Mononuclear cell (primary cell): ENCODE measurements at regions not wholly inside any gene's neighbourhood (a gene's known extent, or its start where the extent isn't known, plus 50 kb on each side); places are given as distances from the start of the nearest gene placed in this dataset.
"Not testable (repeated sequence)": the region's sequence is repeated elsewhere in the genome, so short reads cannot be mapped to it uniquely, and the experiment has no call there.

ENCODE experiments used
- H3K27me3 ChIP-seq: 2 replicates; pipeline ENCODE4 v1.6.0; 2011; ENCODE audit warnings: low read length, control low read depth; ENCODE audit not compliant: insufficient read depth
- H3K4me1 ChIP-seq: 2 replicates; pipeline ENCODE4 v1.5.1; 2011; ENCODE audit warnings: mild to moderate bottlenecking, low read length, control low read depth; ENCODE audit not compliant: insufficient read depth
- H3K4me3 ChIP-seq: 2 replicates; pipeline ENCODE4 v1.5.1; 2011; ENCODE audit warnings: mild to moderate bottlenecking, low read length, moderate library complexity
- H3K9me3 ChIP-seq: 2 replicates; pipeline ENCODE4 v1.5.1; 2011; ENCODE audit warnings: low read depth, mild to moderate bottlenecking, control low read depth, low read length

- H3K4me3 ChIP-seq: no peak overlapping the region
- H3K27me3 ChIP-seq: no peaks in the 10 kb centered on the region
- H3K9me3 ChIP-seq: no peaks in the 10 kb centered on the region
- no peaks in the 10 kb centered on the region for H3K4me1 ChIP-seq
Measured at GRCh38 chr13:70784207-70784989, 676.1 kb upstream of the KLHL1 start.

- H3K4me1 ChIP-seq: no peaks in the 10 kb centered on the region
- H3K4me3 ChIP-seq: no peak overlapping the region
- H3K27me3 ChIP-seq: no peaks in the 10 kb centered on the region
- H3K9me3 ChIP-seq: no peaks in the 10 kb centered on the region
Measured at GRCh38 chr13:70769817-70770216, 661.6 kb upstream of the KLHL1 start.

GRCh38 chr13:70758932-70759331 lies 650.7 kb upstream of the KLHL1 start:
- H3K4me3 ChIP-seq: no peak overlapping the region
- H3K27me3 ChIP-seq: no peaks in the 10 kb centered on the region
- no peaks in the 10 kb centered on the region for H3K4me1 ChIP-seq
- H3K9me3 ChIP-seq: no peaks in the 10 kb centered on the region

GRCh38 chr13:70756088-70756487 lies 647.8 kb upstream of the KLHL1 start:
- no peaks in the 10 kb centered on the region for H3K27me3 ChIP-seq
- H3K4me3 ChIP-seq: no peak overlapping the region
- H3K9me3 ChIP-seq: no peaks in the 10 kb centered on the region
- H3K4me1 ChIP-seq: no peaks in the 10 kb centered on the region

- Histone ChIP-seq H3K4me1 (no peaks in the 10 kb centered on the region), H3K9me3 (peaks cover 2% of the 10 kb centered on the region), H3K4me3 (no peak overlapping the region), H3K27me3 (no peaks in the 10 kb centered on the region)
Measured at GRCh38 chr13:70755456-70755855, 647.2 kb upstream of the KLHL1 start.

GRCh38 chr13:70747262-70747661 lies 639.0 kb upstream of the KLHL1 start:
- H3K4me1 ChIP-seq: no peaks in the 10 kb centered on the region
- H3K9me3 ChIP-seq: peaks cover 5% of the 10 kb centered on the region
- no peaks in the 10 kb centered on the region for H3K27me3 ChIP-seq
- no peak overlapping the region for H3K4me3 ChIP-seq

GRCh38 chr13:70746469-70746868 lies 638.2 kb upstream of the KLHL1 start:
- not testable (repeated sequence) for H3K4me3 ChIP-seq, H3K9me3 ChIP-seq, H3K27me3 ChIP-seq, H3K4me1 ChIP-seq

GRCh38 chr13:70736622-70737317 lies 628.5 kb upstream of the KLHL1 start:
- Histone ChIP-seq H3K27me3 (no peaks in the 10 kb centered on the region), H3K4me3 (no peak overlapping the region), H3K4me1 (no peaks in the 10 kb centered on the region), H3K9me3 (no peaks in the 10 kb centered on the region)

GRCh38 chr13:70732611-70733010 lies 624.4 kb upstream of the KLHL1 start:
- Histone ChIP-seq H3K9me3 (no peaks in the 10 kb centered on the region), H3K27me3 (no peaks in the 10 kb centered on the region), H3K4me1 (no peaks in the 10 kb centered on the region), H3K4me3 (no peak overlapping the region)

GRCh38 chr13:70729369-70729768 lies 621.1 kb upstream of the KLHL1 start:
- Histone ChIP-seq H3K9me3 (no peaks in the 10 kb centered on the region), H3K27me3 (no peaks in the 10 kb centered on the region), H3K4me1 (no peaks in the 10 kb centered on the region), H3K4me3 (no peak overlapping the region)

GRCh38 chr13:70723732-70724131 lies 615.5 kb upstream of the KLHL1 start:
- Histone ChIP-seq H3K4me3 (no peak overlapping the region), H3K4me1 (no peaks in the 10 kb centered on the region), H3K9me3 (no peaks in the 10 kb centered on the region), H3K27me3 (no peaks in the 10 kb centered on the region)

- Histone ChIP-seq H3K4me1 (no peaks in the 10 kb centered on the region), H3K27me3 (no peaks in the 10 kb centered on the region), H3K4me3 (no peak overlapping the region), H3K9me3 (no peaks in the 10 kb centered on the region)
Measured at GRCh38 chr13:70720386-70720785, 612.1 kb upstream of the KLHL1 start.

- no peaks in the 10 kb centered on the region for H3K9me3 ChIP-seq
- no peaks in the 10 kb centered on the region for H3K4me1 ChIP-seq
- no peak overlapping the region for H3K4me3 ChIP-seq
- H3K27me3 ChIP-seq: no peaks in the 10 kb centered on the region
Measured at GRCh38 chr13:70714993-70715392, 606.7 kb upstream of the KLHL1 start.

GRCh38 chr13:70708775-70709174 lies 600.5 kb upstream of the KLHL1 start:
- Histone ChIP-seq H3K4me3 (no peak overlapping the region), H3K4me1 (no peaks in the 10 kb centered on the region), H3K27me3 (no peaks in the 10 kb centered on the region), H3K9me3 (no peaks in the 10 kb centered on the region)

- H3K4me3 ChIP-seq: no peak overlapping the region
- no peaks in the 10 kb centered on the region for H3K4me1 ChIP-seq
- no peaks in the 10 kb centered on the region for H3K9me3 ChIP-seq
- no peaks in the 10 kb centered on the region for H3K27me3 ChIP-seq
Measured at GRCh38 chr13:70703755-70704154, 595.5 kb upstream of the KLHL1 start.
